ENCODE measurements at regions not wholly inside any gene's neighbourhood (a gene's known extent, or its start where the extent isn't known, plus 50 kb on each side); places are given as distances from the start of the nearest gene placed in this dataset.

- peaks cover 3 to 31% (median 23%) of the 10 kb centered on the region in 4 experiments for H3K4me1 ChIP-seq (replicated peaks in 1 of 4; ENCODE audit: control insufficient read depth in 3 of 4, insufficient read depth in 4 of 4, low read length in 3 of 4)
- 93% methylated on average over 13 of the region's 13 CpGs; no CpG with 5 or more reads in 1 of the 2 experiments for WGBS, 2 experiments (ENCODE audit: extremely low coverage in 1 of 2, insufficient coverage in 1 of 2, insufficient read length in 1 of 2, insufficient replicate concordance in 2 of 2, low coverage in 1 of 2, low lambda C conversion rate in 2 of 2, missing lambda C conversion rate in 1 of 2)
These were observed 228.7 kb downstream of the SKIDA1 start for GRCh38 chr10:21296575-21297355.

More at GRCh38 chr10:21296575-21297355, 228.7 kb downstream of the SKIDA1 start:
- ChIA-PET POLR2A (ENCODE audit: partially characterized antibody) (interaction anchor here (0.6 to 2.1 kb wide), 5 partner anchors 12 to 223 kb away, joined by 3 to 5 read pairs (median 3); no protein-coding TSS in a partner anchor), CTCF (ENCODE audit: partially characterized antibody) (interaction anchor here (0.8 to 1.5 kb wide), 9 partner anchors 9 to 199 kb away, joined by 3 to 5 read pairs (median 3); no protein-coding TSS in a partner anchor)
- peaks cover 0 to 5% of the 10 kb centered on the region in 2 experiments; a peak in 1 of 4 replicates for H3K79me2 ChIP-seq (ENCODE audit: control insufficient read depth in 1 of 2, insufficient read depth in 2 of 2, low read length in 2 of 2)
- H3K23ac ChIP-seq (ENCODE audit: insufficient read length) = no peak overlapping the region
- peak overlapping the region; percentile 90 for H2BK20ac ChIP-seq (ENCODE audit: low read length)
- DNase-seq (ENCODE audit: low read depth in 1 of 2, low spot score in 2 of 2) (no peak), FAIRE-seq (no peak)
- H3K36me3 ChIP-seq (ENCODE audit: control insufficient read depth in 2 of 4, insufficient read depth in 4 of 4, low read length in 3 of 4) = no peaks in the 10 kb centered on the region; a peak in 2 of 8 replicates
- H2BK120ac ChIP-seq (replicated peaks; ENCODE audit: low read depth, low read length) = peak overlapping the region; percentile 77
- H3K18ac ChIP-seq (ENCODE audit: extremely low read depth, low read length) = peak overlapping the region; percentile 62
- peak overlapping the region; percentile 84 for H4K91ac ChIP-seq (replicated peaks; ENCODE audit: insufficient read length, low read length)
- H4K20me1 ChIP-seq (replicated peaks in 1 of 2; ENCODE audit: control insufficient read depth in 1 of 2, insufficient read depth in 2 of 2, low read length in 2 of 2) = no peaks in the 10 kb centered on the region
- H3K23me2 ChIP-seq (ENCODE audit: low read depth, low read length) = no peaks in the 10 kb centered on the region
- no peak overlapping the region for H3K56ac ChIP-seq (replicated peaks; ENCODE audit: insufficient read length, low read depth, low read length)
- no peak overlapping the region for H3K9ac ChIP-seq (replicated peaks in 1 of 4; ENCODE audit: extremely low read depth in 1 of 4, low read depth in 3 of 4, low read length in 3 of 4)
- no peaks in the 10 kb centered on the region for H3K9me3 ChIP-seq (ENCODE audit: insufficient read depth in 2 of 2, low read depth in 1 of 2, low read length in 1 of 2)
- peak overlapping the region; percentile 41; the same call in 1 of the 2 replicates for H3K27ac ChIP-seq (ENCODE audit: low read depth, low read length)
- H2BK12ac ChIP-seq (ENCODE audit: low read depth, low read length) = peak overlapping the region; percentile 45
- no peak overlapping the region for H3K14ac ChIP-seq (ENCODE audit: insufficient read length)
- peak overlapping the region; percentile 63 for H4K5ac ChIP-seq (ENCODE audit: insufficient read length, low read depth, low read length)
- no peak overlapping the region; the same call in 1 of the 2 replicates for H2BK15ac ChIP-seq (ENCODE audit: low read length)
- H3K27me3 ChIP-seq (replicated peaks in 1 of 4; ENCODE audit: control insufficient read depth in 3 of 4, extremely low read depth in 1 of 4, insufficient read depth in 3 of 4, low read length in 3 of 4) = no peaks in the 10 kb centered on the region
- H3K4me2 ChIP-seq (ENCODE audit: insufficient read depth in 1 of 2, low read depth in 2 of 2, low read length in 2 of 2) = no peak overlapping the region; a peak in 1 of 4 replicates
- no peak overlapping the region for H2AFZ ChIP-seq (ENCODE audit: low read length)
- TF ChIP-seq SIN3A (conservative IDR thresholded peaks at IDR 0.05 in 1 of 2, IDR thresholded peaks at IDR 0.05 in 1 of 2; ENCODE audit: low read depth in 1 of 2, low read length in 2 of 2) (no peak), BACH1 (IDR thresholded peaks at IDR 0.05; ENCODE audit: low read length) (no peak), MAFK (IDR thresholded peaks at IDR 0.05; ENCODE audit: low read depth, low read length) (no peak), EGR1 (IDR thresholded peaks at IDR 0.05; ENCODE audit: borderline replicate concordance, low read depth, low read length) (no peak), SP2 (IDR thresholded peaks at IDR 0.05; ENCODE audit: low read length) (no peak), SUZ12 (IDR thresholded peaks at IDR 0.05; ENCODE audit: low read length) (no peak), TAF1 (IDR thresholded peaks at IDR 0.05; ENCODE audit: low read depth, low read length) (no peak), CHD2 (IDR thresholded peaks at IDR 0.05; ENCODE audit: low read length) (no peak), NRF1 (IDR thresholded peaks at IDR 0.05; ENCODE audit: low read depth, low read length) (no peak), POLR2AphosphoS5 (IDR thresholded peaks at IDR 0.05; ENCODE audit: low read depth, low read length) (no peak)
- TF ChIP-seq, protein P1, sequence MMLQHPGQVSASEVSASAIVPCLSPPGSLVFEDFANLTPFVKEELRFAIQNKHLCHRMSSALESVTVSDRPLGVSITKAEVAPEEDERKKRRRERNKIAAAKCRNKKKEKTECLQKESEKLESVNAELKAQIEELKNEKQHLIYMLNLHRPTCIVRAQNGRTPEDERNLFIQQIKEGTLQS (IDR thresholded peaks at IDR 0.05; ENCODE audit: insufficient read depth, low read depth, low read length) = no peak
- no peaks in the 10 kb centered on the region for H3K79me1 ChIP-seq (ENCODE audit: low read depth, low read length)
- H3K4ac ChIP-seq (replicated peaks; ENCODE audit: insufficient read length, low read depth, low read length) = peak overlapping the region; percentile 61
- H2AK5ac ChIP-seq (ENCODE audit: low read depth, low read length) = peak overlapping the region; percentile 57; the same call in 1 of the 2 replicates
- H2BK5ac ChIP-seq (ENCODE audit: low read depth, low read length) = peak overlapping the region; percentile 36; the same call in 1 of the 2 replicates
- no peak overlapping the region for H3K4me3 ChIP-seq (ENCODE audit: extremely low read depth in 1 of 4, insufficient read depth in 2 of 4, low read depth in 3 of 4, low read length in 4 of 4)
- H4K8ac ChIP-seq (ENCODE audit: extremely low read depth, insufficient read depth, low read length) = peak overlapping the region; percentile 45; the same call in 1 of the 2 replicates
